Omental fat pad (tissue), 3 donors: ENCODE measurements at regions not wholly inside any gene's neighbourhood (a gene's known extent, or its start where the extent isn't known, plus 50 kb on each side); places are given as distances from the start of the nearest gene placed in this dataset.
A peak's percentile ranks its signal among the peaks of the same experiment; 100 is the strongest.

ENCODE experiments used
- ATAC-seq: fragments of 150-250 bp; one replicate; pipeline ENCODE4 v1.9.1; 2016; ENCODE audit warnings: mild to moderate bottlenecking, moderate library complexity; ENCODE audit not compliant: low FRiP score
- DNase-seq: peaks from one replicate; pipeline ENCODE4 v3.0.0-alpha.2; 2019; ENCODE audit warnings: low spot score
- TF ChIP-seq, protein P1 (sequence below), 3 donors: fragments of 450-650 bp; IDR thresholded peaks; one replicate each; pipeline ENCODE4 v1.5.1; 2016 to 2017; ENCODE audit warnings: antibody characterized with exemption in 3 of 3, mild to moderate bottlenecking in 3 of 3, moderate library complexity in 2 of 3

DNA sequence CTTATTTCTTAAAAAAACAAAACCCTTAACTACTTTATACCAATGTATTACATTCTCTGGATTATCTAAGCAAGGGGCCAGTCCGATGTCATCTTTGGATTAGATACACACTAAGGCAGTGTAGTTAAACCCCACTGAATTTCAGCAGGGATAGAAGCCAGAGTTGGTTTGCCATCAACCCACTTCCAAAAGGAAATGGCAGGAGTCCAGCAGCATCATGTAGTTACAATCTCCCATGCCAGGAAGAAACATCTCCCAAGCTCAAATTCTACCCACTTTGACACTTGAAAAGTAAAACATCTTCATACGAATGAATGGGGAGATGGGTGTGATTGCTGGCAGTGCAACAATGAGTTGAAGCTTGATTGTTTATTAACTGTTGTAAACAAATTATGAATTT is 203.5 kb upstream of the PLXNC1 start:
- DNase-seq (no peak), ATAC-seq (no peak)
- TF ChIP-seq, protein P1, sequence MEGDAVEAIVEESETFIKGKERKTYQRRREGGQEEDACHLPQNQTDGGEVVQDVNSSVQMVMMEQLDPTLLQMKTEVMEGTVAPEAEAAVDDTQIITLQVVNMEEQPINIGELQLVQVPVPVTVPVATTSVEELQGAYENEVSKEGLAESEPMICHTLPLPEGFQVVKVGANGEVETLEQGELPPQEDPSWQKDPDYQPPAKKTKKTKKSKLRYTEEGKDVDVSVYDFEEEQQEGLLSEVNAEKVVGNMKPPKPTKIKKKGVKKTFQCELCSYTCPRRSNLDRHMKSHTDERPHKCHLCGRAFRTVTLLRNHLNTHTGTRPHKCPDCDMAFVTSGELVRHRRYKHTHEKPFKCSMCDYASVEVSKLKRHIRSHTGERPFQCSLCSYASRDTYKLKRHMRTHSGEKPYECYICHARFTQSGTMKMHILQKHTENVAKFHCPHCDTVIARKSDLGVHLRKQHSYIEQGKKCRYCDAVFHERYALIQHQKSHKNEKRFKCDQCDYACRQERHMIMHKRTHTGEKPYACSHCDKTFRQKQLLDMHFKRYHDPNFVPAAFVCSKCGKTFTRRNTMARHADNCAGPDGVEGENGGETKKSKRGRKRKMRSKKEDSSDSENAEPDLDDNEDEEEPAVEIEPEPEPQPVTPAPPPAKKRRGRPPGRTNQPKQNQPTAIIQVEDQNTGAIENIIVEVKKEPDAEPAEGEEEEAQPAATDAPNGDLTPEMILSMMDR (IDR thresholded peaks at IDR 0.05) = no peak

GRCh38 chr12:93946542-93947150 is 201.7 kb upstream of the PLXNC1 start:
- DNase-seq (no peak), ATAC-seq (no peak)
- TF ChIP-seq, protein P1 (IDR thresholded peaks at IDR 0.05) = no peak

GRCh38 chr12:93947486-93947885 is 200.9 kb upstream of the PLXNC1 start:
- ATAC-seq = no peak
- TF ChIP-seq, protein P1 (IDR thresholded peaks at IDR 0.05) = no peak
- DNase-seq = no peak

- ATAC-seq (no peak), DNase-seq (no peak)
- TF ChIP-seq, protein P1 (IDR thresholded peaks at IDR 0.05) = no peak
These were observed 198.1 kb upstream of the PLXNC1 start for GRCh38 chr12:93950311-93950710.

- ATAC-seq = peak; percentile 73
- TF ChIP-seq, protein P1 (IDR thresholded peaks at IDR 0.05) = no peak
- no peak for DNase-seq
These were observed 193.9 kb upstream of the PLXNC1 start for GRCh38 chr12:93954166-93955112.

DNA sequence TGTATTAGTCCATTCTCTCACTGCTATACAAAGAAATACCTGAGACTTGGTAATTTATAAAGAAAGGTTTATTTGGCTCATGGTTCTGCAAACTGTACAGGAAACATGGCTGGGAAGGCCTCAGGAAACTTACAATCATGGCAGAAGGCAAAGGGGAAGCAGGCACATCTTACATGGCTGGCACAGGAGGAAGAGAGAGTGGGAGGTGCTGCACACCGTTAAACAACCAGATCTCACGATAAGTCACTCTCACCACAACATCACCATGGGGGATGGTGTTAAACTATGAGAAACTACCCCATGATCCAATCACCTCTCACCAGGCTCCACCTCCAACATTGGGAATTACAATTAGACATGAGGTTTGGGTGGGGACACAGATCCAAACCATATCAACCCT is 191.8 kb upstream of the PLXNC1 start:
- no peak for DNase-seq
- TF ChIP-seq, protein P1 (IDR thresholded peaks at IDR 0.05) = no peak
- no peak for ATAC-seq
